Right ventricle myocardium inferior (tissue), 1 donor: ENCODE measurements at regions not wholly inside any gene's neighbourhood (a gene's known extent, or its start where the extent isn't known, plus 50 kb on each side); places are given as distances from the start of the nearest gene placed in this dataset.

Experiments
- ATAC-seq: fragments of 200-7000 bp; cut with Tn5 transposase; one replicate; pipeline ENCODE4 v1.9.1; 2020; ENCODE audit warnings: mild to moderate bottlenecking, moderate library complexity
- DNase-seq: peaks from one replicate; pipeline ENCODE4 v3.0.0; 2021; ENCODE audit errors: missing footprints
- intact Hi-C: fragments of 100-400 bp; cut with DNase I; formaldehyde crosslinking; loops from one replicate; pipeline ENCODE4 v1.11.0; 2022
- donor health status: DM: no; HTN: yes; CAD: no; lungs with severe emphysema.

GRCh38 chr18:27899893-27900292 lies 277.0 kb downstream of the CDH2 start:
- intact Hi-C loops: no loop called here
- ATAC-seq (no peak), DNase-seq (no peak)

- intact Hi-C loops: no loop called here
These were observed 282.2 kb downstream of the CDH2 start for GRCh38 chr18:27894746-27895145.

GRCh38 chr18:27887711-27888495 lies 289.0 kb downstream of the CDH2 start:
- intact Hi-C loops: no loop called here
- DNase-seq: no peak
- ATAC-seq: no peak

More at GRCh38 chr18:27894746-27895145, 282.2 kb downstream of the CDH2 start:
- no peak for DNase-seq
- ATAC-seq: no peak

- intact Hi-C loops: no loop called here
- DNase-seq (no peak), ATAC-seq (no peak)
These were observed 289.6 kb downstream of the CDH2 start for GRCh38 chr18:27887287-27887686.

DNA sequence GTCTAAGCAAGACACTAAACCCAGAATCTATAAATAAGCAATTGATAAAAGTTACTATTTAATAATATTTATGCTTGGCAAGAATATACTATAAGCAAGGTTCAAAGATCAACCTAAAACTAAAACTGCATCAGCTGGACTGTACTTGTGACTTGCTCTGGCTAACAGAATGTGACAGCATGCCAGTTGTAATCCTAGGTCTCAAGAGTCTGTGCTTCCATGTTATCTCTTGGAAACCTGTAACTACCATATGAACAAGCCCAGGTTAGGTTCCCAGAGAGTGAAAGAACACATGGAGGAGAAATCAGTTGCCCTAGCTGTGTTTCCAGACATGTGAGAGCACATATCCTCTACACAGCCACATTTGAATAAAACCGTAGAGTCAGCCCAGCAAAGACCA lies 297.4 kb downstream of the CDH2 start:
- intact Hi-C loops: no loop called here
- DNase-seq (no peak), ATAC-seq (peak; percentile 8)

- DNase-seq: no peak
- intact Hi-C loops: no loop called here
- ATAC-seq: no peak
These were observed 305.2 kb downstream of the CDH2 start for GRCh38 chr18:27871726-27872125.

- intact Hi-C loops: loop anchor here (10.0 kb wide), 2 partner anchors 95 to 305 kb away; partner anchors contain the start of gene CDH2
- DNase-seq (no peak), ATAC-seq (no peak)
These were observed 307.2 kb downstream of the CDH2 start for GRCh38 chr18:27869735-27870134.

DNA sequence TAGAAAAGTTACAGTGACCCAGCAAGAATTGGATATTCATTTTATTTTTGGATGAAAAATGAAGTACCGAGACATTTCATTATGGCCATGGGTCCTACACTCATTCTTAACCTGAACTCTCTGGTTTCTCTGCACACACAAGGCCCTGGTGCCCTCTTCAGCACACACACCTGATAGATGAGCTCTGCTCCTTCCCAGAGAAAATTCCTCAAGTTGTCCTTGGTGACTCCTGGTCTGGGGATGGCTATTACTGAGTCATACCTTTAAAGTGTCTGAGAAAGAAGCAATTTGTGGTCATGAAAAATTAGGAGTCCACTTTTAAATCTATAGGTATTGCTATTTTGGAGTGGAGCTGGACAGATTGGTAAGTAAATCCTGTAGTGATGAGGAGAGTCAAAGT lies 311.5 kb downstream of the CDH2 start:
- intact Hi-C loops: loop anchor here (10.0 kb wide), 2 partner anchors 99 to 309 kb away; partner anchors contain the start of gene CDH2

DNA sequence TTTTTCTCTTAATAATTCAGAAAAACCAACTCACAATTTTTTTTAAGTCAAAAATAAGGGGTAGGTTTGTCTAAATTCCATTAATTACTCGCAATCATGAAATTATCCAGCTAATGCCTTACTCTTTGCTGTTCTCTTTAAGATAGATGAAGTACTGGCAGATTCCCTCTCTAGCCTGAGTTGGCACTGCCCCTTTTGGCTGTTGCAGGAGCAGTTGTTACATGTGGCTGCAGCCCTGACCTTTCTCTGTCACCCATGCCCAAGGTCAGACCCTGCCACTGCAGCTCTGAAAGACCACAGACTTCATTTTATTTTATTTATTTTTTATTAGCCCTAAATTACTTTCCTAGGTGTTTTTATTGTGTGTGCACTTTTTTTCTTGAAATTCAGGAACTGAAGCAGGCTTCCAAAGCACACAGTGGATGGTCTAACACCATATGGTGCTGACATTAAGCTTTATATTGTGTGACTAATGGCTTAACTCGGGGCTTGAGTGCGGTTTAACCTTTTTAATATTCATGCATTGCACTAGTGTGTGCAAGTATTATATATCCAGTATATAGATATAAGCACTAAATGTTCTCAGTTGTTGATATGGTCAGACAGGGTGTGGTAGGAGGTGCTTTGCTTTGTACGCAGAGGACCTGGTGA lies 313.0 kb downstream of the CDH2 start:
- ATAC-seq (no peak), DNase-seq (no peak)
- intact Hi-C loops: loop anchor here (10.0 kb wide), 2 partner anchors 101 to 311 kb away; partner anchors contain the start of gene CDH2

More for the DNA sequence above, 311.5 kb downstream of the CDH2 start:
- no peak for DNase-seq
- ATAC-seq: no peak

DNA sequence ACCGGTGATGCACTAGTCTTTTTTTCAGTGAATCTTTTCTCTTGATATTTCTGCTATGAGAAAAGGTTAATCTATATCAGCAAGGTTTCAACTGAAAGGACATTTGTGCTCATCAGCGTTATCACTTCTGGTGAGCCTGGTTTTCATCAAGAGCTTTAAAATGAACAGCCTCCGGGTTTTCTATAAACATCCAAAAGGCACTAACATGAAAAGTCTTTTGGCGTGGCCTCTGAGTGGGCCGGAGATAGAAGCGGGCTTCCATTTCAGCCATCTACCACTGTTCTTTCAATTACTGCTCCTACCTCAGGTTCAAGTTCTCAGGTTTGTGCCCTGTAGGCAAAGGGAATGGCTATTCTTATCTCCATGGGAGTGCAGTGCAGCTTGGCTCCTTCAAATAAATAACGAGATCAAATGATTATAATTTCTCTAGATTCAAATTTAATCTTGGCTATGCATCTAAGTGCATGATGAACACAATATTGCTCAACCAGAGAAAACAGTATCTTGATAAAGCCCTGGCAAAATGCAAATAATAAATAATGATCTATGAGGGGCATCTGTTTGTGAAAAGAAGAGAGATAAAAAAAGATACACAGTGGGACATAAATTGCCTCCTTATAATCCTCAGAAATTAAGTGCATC lies 314.8 kb downstream of the CDH2 start:
- ATAC-seq: no peak
- no peak for DNase-seq
- intact Hi-C loops: loop anchor here (10.0 kb wide), 2 partner anchors 103 to 313 kb away; partner anchors contain the start of gene CDH2

GRCh38 chr18:27861539-27861938 lies 315.4 kb downstream of the CDH2 start:
- DNase-seq: no peak
- no peak for ATAC-seq
- intact Hi-C loops: loop anchor here (10.0 kb wide), 2 partner anchors 103 to 313 kb away; partner anchors contain the start of gene CDH2

- peak; percentile 74 for ATAC-seq
- intact Hi-C loops: loop anchor here (10.0 kb wide), 2 partner anchors 104 to 314 kb away; partner anchors contain the start of gene CDH2
- peak; percentile 60 for DNase-seq
These were observed 316.2 kb downstream of the CDH2 start for GRCh38 chr18:27860701-27861107.

- no peak for DNase-seq
- ATAC-seq: no peak
- intact Hi-C loops: loop anchor here (10.0 kb wide), 2 partner anchors 105 to 315 kb away; partner anchors contain the start of gene CDH2
These were observed 316.9 kb downstream of the CDH2 start for GRCh38 chr18:27860011-27860410.

DNA sequence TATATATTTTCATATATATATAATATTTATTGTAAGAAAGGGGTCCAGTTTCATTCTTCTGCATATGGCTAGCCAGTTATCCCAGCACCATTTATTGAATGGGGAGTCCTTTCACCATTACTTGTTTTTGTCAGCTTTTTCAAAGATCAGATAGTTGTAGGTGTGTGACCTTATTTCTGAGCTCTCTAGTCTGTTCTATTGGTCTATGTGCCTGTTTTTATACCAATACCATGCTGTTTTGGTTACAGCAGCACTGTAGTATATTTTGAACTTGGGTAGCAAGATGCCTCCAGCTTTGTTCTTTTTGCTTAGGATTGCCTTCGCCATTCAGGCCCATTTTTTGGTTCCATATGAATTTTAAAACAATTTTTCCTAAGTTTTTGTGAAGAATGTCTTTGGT lies 320.1 kb downstream of the CDH2 start:
- no peak for ATAC-seq
- DNase-seq: no peak
- intact Hi-C loops: no loop called here

GRCh38 chr18:27855486-27855885 lies 321.4 kb downstream of the CDH2 start:
- intact Hi-C loops: no loop called here
- no peak for ATAC-seq
- no peak for DNase-seq

DNA sequence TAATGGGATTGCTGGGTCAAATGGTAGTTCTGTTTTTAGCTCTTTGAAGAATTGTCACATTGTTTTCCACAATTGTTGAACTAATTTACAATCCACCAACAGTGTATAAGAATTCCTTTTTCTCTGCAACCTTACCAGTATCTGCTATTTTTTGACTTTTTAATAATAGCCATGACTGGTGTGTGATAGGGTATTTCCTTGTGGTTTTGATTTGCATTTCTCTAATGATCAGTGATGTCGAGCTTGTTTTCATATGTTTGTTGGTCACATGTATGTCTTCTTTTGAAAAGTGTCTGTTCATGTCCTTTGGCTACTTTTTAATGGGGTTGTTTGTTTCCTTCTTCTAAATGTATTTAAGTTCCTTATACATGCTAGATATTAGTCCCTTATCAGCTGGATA lies 322.3 kb downstream of the CDH2 start:
- ATAC-seq: no peak
- DNase-seq: no peak

DNA sequence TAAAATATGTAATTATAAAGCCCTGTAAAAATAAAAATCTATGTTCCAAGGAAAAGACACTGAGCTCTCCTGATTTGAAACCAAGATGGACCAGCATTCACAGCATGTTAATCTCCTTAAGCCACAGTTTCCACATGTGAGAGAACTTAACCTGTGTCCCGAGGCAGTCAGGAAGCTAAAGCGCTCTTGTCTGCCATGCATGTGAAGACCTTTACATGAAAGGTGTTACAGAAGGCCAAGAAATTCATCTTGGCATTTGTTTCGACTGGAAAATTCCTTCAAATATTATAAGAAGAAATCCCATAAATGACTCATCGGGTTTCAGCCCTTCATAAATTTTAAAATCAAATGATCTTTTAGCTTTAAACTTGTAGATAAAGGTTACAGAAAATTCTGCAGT lies 328.6 kb downstream of the CDH2 start:
- no peak for DNase-seq
- no peak for ATAC-seq

More for the DNA sequence above, 322.3 kb downstream of the CDH2 start:
- intact Hi-C loops: no loop called here

GRCh38 chr18:27847412-27847811 lies 329.5 kb downstream of the CDH2 start:
- no peak for DNase-seq
- ATAC-seq: no peak
- intact Hi-C loops: no loop called here

More for the DNA sequence above, 328.6 kb downstream of the CDH2 start:
- intact Hi-C loops: no loop called here

DNA sequence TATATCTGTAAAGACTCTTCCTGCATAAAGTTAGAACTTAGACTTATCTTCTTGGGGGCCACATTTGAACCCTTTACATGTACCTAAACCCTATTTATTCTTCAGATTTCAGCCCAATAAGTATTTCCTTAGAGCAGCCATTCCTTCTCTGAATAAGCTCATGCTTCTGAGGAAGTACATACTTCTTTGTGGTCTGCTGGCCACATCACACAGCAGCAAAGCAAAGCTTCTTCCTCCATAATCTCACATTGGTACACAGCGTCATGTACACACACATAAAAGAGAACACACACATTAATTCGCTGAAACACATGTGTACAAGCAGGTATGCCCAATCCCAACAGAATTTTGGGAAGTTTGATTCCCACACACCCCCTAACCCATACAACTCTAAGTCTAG lies 331.0 kb downstream of the CDH2 start:
- DNase-seq (no peak), ATAC-seq (no peak)
- intact Hi-C loops: no loop called here
